HG03457 (cell line): ENCODE measurements at regions not wholly inside any gene's neighbourhood (a gene's known extent, or its start where the extent isn't known, plus 50 kb on each side); places are given as distances from the start of the nearest gene placed in this dataset.
"Not testable (repeated sequence)": the region's sequence is repeated elsewhere in the genome, so short reads cannot be mapped to it uniquely, and the experiment has no call there.

Experiments used
- ATAC-seq: cut with Tn5 transposase; IDR thresholded peaks from one replicate; pipeline ENCODE4 v1.9.1; 2021; ENCODE audit warnings: moderate number of reproducible peaks; ENCODE audit not compliant: unreplicated experiment

GRCh38 chr5:157965040-157965678 is 106.2 kb upstream of the CLINT1 start:
- ATAC-seq: no peak

DNA sequence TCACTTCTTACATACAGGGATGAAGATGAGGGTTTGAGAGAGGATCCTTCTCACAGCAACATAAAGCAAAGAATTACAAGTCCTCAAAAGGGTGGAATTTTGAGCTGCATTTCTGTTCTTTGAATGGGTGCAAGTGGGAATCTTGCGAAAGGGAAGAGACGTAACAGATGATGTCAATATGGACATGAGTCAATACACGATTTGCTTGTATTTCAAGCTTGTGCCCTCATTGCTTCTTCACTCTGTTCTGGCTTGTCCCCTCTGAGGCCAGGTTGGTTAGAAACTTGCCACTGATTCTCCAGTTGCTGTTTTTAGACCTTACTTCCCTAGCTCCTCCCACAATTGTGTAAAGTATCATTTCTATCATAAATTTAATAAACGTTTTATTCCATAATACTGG is 104.8 kb upstream of the CLINT1 start:
- no peak for ATAC-seq

GRCh38 chr5:157963244-157963643 is 104.3 kb upstream of the CLINT1 start:
- ATAC-seq: no peak

DNA sequence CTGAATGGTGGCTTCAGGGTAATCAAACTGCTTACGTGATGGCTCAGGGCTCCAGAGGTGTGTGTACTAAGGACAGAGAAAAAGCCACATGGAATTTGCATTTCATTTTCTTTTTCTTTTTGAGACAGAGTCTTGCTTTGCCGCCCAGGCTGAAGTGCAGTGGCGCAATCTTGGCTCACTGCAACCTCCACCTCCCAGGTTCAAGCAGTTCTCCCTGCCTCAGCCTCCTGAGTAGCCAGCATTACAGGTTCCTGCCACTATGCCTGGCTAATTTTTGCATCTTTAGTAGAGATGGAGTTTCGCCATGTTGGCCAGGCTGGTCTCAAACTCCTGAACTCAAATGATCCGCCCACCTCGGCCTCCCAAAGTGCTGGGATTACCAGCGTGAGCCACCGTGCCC is 103.7 kb upstream of the CLINT1 start:
- not testable (repeated sequence) for ATAC-seq

- ATAC-seq: no peak
Observed at GRCh38 chr5:157961896-157962590, 103.1 kb upstream of the CLINT1 start.

DNA sequence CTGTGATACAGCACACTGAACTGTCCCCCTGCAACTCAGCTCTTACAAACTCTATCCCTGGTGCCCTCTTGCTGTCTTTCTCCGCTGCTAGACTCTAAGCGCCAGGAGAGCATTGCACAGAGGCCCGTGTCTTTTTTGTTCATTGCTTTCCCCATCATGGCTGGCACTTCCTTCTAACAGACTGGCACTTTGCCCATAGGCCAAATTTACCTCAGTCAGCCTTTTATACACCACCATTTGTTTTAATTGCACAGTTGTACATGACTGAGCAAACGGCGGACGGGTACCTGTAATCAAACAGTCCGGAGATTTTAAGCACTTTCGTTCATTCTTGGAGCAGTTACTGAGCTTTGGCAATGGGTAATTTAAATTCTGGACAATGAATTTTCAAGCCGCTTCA is 102.2 kb upstream of the CLINT1 start:
- no peak for ATAC-seq

DNA sequence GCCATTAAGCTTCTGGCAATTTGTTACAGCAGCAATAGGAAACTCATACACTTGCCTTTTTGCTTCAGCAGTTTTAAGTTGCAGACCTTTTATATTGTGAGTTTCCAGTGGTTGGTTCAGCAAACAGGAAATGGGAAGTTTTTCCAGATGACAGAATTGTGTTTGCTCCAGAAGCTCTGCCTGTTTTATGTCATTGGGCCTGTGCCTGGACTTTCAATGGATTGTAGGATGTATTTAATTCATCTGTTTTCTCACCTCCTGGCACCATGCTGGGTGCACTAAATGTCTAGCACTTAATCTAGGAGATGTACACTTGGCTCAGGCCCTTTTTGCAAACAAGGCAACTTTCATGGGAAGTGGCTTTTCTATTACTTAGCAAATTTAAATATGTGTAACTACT is 100.4 kb upstream of the CLINT1 start:
- no peak for ATAC-seq

GRCh38 chr5:157956271-157956885 is 97.4 kb upstream of the CLINT1 start:
- ATAC-seq: no peak

- ATAC-seq: no peak
Observed at GRCh38 chr5:157955541-157956172, 96.7 kb upstream of the CLINT1 start.

DNA sequence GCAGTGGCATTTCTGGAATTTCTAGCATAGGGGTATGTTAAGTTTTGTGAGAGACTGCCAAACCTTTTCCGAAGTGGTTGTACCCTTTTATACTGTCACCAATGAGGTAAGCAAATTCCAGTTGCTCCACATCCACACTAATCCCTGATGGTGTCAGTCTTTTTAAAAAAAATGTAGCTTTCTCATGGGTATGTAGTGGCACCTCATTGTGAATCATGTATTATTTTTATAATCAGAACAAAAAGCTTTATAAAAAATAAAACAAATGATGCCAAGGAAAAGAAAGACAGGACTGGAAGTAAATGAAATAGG is 93.4 kb upstream of the CLINT1 start:
- no peak for ATAC-seq

GRCh38 chr5:157951673-157952373 is 92.9 kb upstream of the CLINT1 start:
- no peak for ATAC-seq

- no peak for ATAC-seq
Observed at GRCh38 chr5:157949520-157949919, 90.6 kb upstream of the CLINT1 start.

DNA sequence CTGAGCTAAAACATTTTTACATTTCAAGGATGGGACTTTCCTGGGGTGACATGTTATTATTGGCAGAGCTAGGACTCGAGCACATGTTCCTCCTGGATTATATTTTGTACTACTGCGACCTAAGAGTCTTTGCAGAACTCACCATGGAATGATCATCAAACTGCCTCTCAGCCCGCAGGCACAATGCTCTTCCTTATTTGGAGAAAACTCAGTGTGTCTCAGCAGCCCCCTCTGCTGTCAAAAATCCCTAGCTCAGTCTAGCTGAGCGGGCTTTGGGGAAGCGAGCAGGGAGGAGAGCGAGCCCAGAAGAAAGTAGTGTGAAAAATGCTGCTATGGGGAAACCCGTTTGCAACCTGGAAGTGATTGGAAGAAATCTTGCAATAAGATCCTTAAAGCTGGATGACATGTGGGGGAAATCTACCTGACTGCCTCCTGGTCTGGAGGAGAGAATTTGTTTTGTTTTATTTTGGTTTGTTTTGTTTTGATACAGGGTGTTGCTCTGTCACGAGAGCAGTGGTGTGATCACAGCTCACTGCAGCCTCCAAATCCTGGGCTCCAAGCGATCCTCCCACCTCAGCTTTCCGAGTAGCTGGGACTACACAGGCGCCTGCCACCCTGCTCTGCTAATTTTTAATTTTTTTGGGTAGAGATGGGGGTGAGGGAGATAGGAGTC is 89.9 kb upstream of the CLINT1 start:
- ATAC-seq: no peak

GRCh38 chr5:157947156-157947555 is 88.2 kb upstream of the CLINT1 start:
- ATAC-seq: no peak

- ATAC-seq: not testable (repeated sequence)
Observed at GRCh38 chr5:157945822-157946221, 86.9 kb upstream of the CLINT1 start.

DNA sequence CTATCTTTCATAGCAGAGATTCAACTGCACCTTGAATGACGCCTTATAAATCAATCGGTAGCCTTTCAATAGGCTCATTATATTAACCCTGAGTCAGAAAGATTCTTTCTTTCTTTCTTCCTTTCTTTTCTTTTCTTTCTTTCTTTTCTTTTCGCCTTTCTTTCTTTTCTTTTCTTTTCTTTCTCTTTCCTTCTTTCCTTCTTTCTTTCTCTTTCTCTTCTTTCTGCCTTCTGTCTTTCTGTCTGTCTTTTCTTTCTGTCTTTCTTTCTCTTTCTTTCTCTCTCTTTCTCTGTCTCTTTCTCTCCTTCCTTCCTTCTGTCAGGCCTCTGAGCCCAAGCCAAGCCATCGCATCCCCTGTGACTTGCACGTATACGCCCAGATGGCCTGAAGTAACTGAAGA is 86.0 kb upstream of the CLINT1 start:
- ATAC-seq: no peak

DNA sequence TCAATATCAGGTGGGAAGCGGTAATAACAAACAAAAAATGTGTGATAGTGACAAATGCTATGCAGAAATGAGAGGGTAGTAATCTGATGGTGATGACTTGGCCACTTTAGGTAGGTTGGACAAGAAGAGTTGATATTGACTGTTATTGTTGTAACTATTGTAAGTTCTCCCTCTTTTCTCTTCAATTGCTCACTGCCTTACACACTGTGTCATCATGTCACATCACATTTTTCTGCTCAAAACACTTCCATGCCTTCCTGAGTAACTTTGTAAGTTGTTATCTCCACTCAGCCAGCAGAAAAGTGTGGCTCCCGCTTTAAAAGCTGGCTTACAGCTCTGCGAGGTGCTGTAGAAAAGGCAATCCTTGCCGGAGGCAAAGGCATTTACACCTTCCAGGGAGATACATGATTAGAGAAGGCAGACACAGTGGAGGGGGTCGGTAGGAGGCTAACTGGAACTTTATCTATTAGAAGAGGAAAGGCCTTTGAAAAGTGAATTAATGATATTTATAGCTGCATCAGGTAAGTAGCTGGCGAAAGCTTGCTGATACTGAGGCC is 85.2 kb upstream of the CLINT1 start:
- ATAC-seq: no peak

GRCh38 chr5:157942595-157942994 is 83.7 kb upstream of the CLINT1 start:
- no peak for ATAC-seq

DNA sequence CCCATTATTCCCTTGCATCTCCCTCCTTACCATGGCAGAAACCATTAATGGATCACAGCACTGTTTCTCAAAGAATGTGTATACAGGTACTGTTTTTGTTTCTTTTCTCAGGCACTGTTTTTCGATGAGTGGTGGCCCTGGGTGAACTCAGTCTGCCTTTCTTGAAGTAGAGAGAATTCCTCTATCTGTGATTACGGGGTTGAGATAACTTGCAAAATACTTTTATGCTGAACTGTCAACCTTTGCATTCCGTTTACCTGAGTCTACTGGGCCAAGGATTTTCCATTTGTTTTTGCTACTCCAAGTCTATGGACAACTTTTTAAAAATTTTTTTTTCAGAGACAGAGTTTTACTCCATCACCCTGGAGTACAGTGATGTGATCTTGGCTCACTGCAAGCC is 82.7 kb upstream of the CLINT1 start:
- ATAC-seq: no peak

GRCh38 chr5:157938101-157938500 is 79.2 kb upstream of the CLINT1 start:
- ATAC-seq: not testable (repeated sequence)
